HG03139 (cell line): ENCODE measurements at regions not wholly inside any gene's neighbourhood (a gene's known extent, or its start where the extent isn't known, plus 50 kb on each side); places are given as distances from the start of the nearest gene placed in this dataset.
"Not testable (repeated sequence)": the region's sequence is repeated elsewhere in the genome, so short reads cannot be mapped to it uniquely, and the experiment has no call there.

Experiments
- ATAC-seq: cut with Tn5 transposase; IDR thresholded peaks from one replicate; pipeline ENCODE4 v1.9.1; 2021; ENCODE audit not compliant: unreplicated experiment

DNA sequence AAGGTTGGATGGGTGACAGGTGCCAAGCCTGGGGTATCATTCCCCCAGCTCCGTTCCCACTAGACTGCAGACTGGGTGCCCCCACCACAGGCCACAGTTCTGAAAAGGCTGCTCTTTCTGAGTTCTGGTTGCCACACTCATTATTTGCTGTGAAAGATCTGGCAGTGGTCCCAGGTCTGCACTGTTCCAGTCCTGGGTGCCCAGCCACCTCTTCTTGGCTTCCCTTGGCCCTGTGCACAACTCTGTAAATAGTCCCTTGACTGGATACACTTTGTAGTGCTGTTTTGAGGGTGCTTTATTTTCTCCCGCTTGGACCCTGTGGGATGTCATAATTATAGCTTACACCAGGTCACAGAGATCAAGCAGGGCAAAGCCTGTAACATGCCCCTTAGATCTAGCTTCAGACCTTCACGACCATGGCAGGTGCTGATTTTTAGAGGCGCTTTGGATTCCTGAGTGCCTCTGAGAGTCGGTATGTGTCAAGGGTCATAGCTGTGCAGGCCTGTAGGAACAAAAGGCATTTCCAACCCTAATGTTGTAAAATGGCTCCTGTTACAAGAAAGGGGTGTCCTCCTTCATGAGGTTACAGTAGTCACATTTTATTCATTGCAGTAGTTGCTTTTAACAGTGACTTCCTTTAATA, 344.9 kb downstream of the ICE1 start:
- no peak for ATAC-seq

DNA sequence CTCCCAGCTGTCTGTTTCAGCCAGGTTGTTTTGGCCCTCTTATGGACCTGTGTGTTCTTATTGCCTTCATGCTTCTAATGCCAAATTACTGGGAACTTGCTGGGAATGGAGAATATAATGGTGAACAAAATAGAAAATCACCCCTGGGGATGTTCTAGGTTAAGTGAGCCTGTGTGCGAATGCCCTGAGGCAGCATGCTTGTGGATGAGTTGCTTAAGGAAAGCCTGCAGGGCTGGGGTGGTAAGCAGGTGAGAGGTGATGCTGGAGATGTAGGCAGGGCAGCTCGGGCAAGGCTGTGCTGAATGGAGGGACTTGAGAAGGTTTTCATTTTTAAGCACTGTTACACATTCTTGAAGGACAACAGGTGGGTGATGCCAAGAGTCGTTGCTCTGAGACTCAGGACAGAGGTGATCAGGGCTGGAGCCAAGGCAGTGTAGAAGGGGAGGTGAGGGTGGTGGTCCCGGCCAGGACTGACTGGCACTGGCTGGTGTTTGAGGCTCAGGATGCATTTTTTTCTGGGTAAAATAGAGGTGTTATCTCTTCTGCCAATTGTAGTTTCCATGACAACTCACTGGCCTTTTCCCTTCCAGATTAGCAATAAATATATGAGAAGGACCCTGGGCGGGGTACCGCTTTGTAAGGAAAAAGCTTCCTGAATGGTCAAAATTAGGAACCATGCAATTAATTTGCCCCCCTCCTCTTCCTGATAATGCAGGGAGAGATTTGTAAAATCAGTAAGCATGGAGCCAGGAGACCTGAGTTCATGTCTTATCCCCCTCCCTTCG, 342.8 kb downstream of the ICE1 start:
- no peak for ATAC-seq

DNA sequence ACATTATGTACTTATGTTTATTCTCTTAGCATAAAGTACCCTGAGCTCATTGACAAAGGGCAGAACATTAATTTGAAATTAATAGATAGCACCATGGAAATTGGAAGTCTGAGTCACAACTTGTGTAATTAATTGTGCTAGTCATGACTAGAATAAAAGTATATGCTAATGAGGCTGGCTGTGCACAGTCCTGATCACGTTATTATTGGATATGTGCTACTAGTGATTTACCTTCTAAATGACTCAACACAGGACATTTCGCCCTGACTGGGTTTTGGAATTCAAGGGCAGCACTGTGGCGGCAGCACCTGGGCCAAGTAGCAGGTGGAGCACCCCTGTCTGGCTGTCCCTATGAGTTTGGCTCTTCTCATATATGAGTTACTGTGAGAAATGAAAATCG, 341.8 kb downstream of the ICE1 start:
- ATAC-seq = no peak

DNA sequence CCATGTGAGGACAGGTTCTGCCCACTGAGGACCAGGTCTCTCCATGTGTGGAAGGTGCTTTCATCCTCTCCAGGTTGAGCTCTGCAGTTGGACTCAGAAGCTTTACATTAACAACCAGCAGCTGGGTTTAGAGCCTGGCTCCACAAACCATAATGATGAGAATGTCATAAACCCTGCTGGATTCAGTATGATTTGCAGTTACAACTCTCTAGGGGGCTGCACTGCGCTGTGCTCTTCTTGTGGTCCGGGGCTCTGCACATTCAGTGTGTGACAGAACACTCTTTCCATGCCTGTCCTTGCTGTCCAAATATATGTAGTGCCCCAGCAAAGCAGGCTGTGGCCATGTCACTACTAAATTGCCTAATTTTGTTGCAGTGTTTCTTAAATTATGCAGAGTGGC, 334.3 kb downstream of the ICE1 start:
- no peak for ATAC-seq

DNA sequence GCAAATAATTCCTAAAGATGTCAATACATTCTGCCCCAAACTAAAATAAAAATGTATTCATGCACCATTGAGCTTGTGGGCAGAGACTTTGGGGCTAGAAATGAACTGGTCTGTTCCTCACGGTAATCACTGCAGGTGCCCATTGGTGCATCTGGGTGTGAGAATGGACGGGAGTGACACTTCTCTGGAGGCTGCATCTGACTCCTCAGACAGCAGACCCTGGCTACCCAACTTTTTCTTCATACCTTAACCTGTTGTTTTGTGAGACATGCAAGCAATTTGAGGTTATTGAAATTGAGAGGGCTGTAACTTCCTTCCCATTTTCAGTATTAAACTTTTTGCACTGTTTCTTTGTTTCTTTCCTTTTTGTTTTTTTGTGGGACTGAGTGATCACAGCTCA, 333.4 kb downstream of the ICE1 start:
- ATAC-seq = peak; percentile 39

- ATAC-seq = peak; percentile 67
These were observed 330.4 kb downstream of the ICE1 start for GRCh38 chr5:5752844-5753243.

DNA sequence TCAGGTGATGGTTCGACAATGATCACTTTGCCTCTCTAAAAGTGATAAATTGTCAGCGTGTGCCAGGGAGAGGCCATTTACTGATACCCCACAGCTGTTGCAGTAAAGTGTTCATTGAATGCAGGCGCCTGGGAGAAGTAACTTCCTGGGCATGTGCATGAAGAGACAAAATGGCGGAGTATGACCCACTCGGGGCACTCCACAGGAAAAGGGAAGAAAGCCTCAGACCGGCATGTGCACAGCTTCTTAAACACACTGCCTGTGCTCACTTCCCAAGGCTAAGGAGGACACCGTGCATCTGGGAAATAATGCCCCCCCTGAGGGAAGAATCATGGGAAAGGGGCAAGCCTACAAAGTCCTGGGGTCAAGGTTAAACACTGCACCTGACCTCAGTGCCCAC, 329.5 kb downstream of the ICE1 start:
- no peak for ATAC-seq

DNA sequence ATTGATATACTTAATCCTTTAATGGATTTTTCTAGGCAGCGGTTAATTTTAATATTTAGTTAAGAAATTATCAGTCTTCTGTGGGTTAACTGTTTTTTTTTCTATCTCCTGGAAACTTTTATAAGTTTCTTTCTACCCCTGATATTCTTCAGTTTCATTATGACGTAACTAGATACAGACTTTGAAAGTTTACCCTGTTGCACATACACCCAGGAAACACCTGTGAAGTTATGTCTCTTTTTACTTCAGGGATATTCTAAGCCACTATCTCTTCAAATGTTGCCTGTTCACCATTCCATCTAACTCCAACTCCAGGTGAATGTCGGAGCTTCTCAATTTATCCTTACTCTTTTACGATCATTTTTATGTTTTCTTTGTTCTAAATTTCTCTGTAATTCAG, 329.0 kb downstream of the ICE1 start:
- peak; percentile 32 for ATAC-seq

DNA sequence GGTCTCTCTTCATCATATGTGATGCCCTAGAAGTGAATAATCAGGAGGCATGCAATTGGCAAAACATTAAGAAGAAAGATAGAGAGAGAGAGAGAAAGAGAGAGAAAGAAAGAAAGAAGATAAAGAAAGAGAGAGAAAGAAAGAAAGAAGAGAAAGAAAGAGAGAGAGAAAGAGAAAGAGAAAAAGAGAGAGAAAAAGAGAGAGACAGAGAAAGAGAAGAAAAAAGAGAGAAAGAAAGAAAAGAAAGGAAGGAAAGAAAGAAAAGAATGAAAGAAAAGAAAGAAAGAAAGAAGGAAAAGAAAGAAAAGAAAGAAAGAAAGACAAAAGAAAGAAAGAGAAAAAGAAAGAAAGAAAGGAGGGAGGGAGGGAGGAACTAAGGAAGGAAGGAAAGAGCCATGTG, 318.9 kb downstream of the ICE1 start:
- ATAC-seq = no peak

- peak; percentile 20 for ATAC-seq
These were observed 317.0 kb downstream of the ICE1 start for GRCh38 chr5:5739490-5739945.

DNA sequence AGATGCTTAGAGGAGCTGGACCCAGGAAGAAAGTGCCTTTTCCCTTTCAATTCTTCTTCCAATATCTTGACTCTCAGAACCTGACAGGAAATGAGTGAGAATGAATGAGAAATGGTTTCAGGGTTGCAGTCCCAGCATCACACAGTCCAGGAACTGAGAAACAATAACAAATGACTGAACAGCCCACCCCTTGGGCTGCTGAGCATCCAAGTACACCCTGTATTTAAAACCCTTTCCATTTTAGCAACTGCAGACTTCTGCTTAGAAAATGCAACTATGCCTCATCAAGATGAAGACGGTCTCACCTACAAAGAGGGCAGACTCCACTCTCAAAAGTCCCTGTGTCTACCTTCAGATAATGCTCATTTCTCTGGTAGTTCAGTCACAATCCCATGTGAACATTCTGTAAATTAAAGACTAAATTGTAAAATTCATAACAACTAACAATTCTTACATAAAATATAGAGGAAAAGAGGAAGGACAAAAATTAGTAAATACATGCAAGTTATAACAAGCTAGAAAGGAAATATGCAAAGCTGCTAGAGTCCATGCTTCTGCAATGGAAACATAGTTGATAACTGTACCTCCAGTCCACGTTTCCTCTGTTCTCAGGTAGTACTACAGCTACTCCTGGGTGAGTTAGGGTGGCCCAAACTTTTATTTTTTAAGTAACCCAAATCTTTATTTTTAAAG, 316.5 kb downstream of the ICE1 start:
- peak; percentile 68 for ATAC-seq

DNA sequence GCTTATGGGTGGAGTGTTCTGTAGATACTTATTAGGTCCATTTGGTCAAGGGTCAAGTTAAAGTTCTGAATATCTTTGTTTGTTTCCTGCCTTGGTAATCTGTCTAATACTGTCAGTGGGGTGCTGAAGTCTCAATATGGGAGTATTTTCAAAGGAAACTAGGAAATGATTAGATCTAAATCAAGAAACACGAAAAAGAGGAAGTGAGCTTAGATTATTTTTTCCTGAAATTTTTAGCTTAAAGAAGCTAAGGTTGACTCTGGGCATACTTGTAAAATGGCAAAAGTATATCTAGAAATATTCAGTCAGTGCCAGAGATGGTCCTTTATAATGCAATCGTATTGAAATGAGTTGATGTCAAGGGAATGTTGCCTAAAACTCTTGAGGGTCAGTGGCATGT, 313.5 kb downstream of the ICE1 start:
- ATAC-seq = no peak

- ATAC-seq = not testable (repeated sequence)
These were observed 310.6 kb downstream of the ICE1 start for GRCh38 chr5:5733058-5733457.

DNA sequence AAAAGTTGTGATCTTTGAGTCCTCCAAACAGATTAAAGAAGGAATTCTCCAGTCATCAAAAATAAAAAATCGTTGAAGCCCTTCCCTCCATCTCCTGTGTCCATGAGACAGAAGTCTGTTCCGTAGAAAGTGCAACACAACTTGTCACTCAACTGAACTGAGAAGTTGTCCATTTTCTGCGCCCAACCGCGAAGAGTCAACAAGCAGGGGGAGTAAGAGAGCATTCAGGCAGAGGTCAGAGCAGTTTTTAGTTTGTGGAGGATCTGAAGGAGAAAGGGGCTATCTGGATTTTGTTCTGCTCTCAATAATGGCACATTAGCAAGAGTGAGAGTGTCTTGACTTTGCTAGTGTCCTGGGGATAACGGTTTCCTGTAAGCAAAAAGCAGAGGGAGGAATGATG, 303.9 kb downstream of the ICE1 start:
- ATAC-seq = no peak

DNA sequence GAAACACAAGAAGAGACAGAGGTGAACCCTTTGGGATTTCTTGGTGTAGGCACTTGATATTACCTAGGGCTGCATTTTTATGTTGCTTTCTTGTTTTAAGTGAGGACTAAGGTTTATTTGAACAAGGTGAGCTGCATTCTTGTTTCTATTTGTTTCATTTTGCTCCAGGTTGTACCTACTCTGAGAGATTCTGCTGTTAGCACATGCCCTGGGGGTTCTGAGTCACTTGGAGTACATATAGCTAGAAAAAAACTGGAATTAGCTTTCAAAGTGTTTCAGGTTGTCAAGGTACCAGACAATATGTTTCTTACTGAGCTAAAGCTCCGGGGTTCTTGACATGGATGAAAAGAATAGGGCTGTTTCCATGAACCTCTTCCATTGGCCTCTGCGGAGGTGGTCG, 299.4 kb downstream of the ICE1 start:
- ATAC-seq = no peak

DNA sequence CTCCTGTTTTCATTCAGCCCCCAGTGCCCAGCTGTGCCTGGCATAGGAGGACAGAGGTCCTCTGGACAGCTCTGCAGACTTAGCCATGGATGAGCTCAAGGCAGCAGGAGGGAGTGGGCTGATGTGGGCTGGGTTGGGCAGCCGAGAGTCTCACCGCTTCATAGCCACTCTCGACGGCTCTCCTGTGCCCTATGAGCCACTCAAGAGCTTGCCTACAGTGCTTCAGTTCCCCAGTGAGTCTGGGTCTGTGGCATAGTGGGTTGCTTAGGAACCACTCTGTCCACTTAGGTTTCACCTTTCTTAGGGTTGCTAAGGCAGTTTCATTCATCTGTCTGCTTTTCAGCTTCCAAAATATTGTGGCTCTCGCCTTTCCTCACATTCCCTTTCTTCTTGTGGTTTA, 296.8 kb downstream of the ICE1 start:
- ATAC-seq = no peak

- no peak for ATAC-seq
These were observed 294.2 kb downstream of the ICE1 start for GRCh38 chr5:5716665-5717064.

DNA sequence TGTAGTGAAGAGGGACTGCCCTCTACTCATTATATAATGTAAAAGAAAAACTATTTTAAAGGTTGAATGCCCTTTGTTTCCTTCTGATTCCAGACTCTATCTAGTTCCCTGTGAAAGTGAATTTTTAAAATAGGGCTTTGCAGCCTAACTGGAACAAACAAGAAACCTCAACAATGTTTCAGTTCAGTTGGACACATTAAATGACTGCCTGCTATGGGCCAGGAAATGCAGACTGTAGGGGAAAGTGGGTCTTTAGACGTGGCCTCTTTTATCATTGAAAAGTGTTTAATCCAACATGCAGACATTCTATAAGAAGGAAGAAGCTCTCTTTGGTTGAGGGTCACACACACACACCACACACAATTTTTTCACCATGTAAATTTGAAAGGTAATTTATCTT, 289.1 kb downstream of the ICE1 start:
- no peak for ATAC-seq

- ATAC-seq = no peak
These were observed 288.6 kb downstream of the ICE1 start for GRCh38 chr5:5711112-5711511.

DNA sequence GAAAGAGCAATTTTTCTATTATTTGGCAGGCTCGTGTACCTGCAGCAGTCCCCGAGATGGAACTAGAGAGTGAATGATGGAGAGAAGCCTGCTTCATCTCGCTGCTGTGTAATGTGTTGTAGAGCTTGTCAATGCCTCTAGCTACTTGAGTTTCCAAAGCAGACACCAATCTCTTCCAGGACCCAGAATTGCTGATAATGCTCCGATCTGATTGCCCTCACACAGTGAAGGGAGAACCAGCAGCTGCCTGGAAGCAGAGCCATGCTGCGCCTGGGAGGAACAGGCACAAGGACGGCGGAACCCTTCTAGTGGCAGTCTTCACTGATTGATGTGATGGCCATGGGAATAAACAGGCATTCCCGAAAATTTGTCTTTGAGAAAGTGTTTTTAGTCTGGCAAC, 288.0 kb downstream of the ICE1 start:
- ATAC-seq = no peak

DNA sequence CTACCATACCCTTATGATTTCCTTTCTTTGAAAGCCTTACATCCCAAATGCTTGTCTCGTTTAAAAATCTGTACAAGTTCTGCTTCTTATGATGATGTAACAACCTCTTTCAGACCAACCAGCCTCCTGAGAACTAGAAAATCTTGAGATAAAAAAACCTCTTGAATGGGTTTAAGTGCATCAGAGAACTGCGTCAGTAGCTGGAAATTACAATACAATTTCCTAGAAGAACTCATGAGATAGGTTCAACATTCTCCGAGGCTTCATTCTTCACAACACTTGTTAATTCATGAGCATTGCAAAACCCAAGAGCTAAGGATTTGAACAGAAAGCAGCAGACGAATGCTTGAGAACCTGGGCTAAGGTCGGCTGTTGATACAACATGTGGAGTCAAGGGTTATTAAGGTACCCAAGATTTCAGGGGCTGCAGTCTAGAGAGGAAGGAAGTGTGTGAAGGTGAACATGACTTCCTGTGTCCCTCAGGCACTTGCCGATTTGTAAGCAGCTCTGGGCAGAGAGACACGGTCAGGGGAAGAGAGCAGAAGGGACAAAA, 286.0 kb downstream of the ICE1 start:
- ATAC-seq = no peak

GRCh38 chr5:5705010-5705409, 282.5 kb downstream of the ICE1 start:
- no peak for ATAC-seq
